Mesenchymal stem cell (in vitro differentiated cells and primary cell): ENCODE measurements at regions not wholly inside any gene's neighbourhood (a gene's known extent, or its start where the extent isn't known, plus 50 kb on each side); places are given as distances from the start of the nearest gene placed in this dataset.
A peak's percentile ranks its signal among the peaks of the same experiment; 100 is the strongest.

Source experiments
- DNase-seq: peaks from one replicate; pipeline ENCODE4 v3.0.0-alpha.2; 2013
- H2AFZ ChIP-seq: one replicate; pipeline ENCODE4 v1.6.1; 2013; ENCODE audit warnings: low read depth, mild to moderate bottlenecking, control low read depth, inconsistent platforms, low read length, moderate library complexity
- H2AK5ac ChIP-seq: 2 replicates; pipeline ENCODE4 v1.6.1; 2013; ENCODE audit warnings: low read length, moderate library complexity, mild to moderate bottlenecking, inconsistent platforms; ENCODE audit not compliant: severe bottlenecking
- H2BK120ac ChIP-seq: one replicate; pipeline ENCODE4 v1.6.1; 2013; ENCODE audit warnings: low read depth, mild to moderate bottlenecking, inconsistent platforms, low read length, moderate library complexity
- H2BK12ac ChIP-seq, 2 experiments: one replicate each; pipeline ENCODE4 v1.6.1; 2013; ENCODE audit warnings: inconsistent platforms in 2 of 2, low read length in 2 of 2, mild to moderate bottlenecking in 2 of 2, moderate library complexity in 2 of 2, control low read depth in 1 of 2
- H2BK15ac ChIP-seq: one replicate; pipeline ENCODE4 v1.6.1; 2013; ENCODE audit warnings: mild to moderate bottlenecking, low read depth, inconsistent platforms; ENCODE audit not compliant: poor library complexity, severe bottlenecking
- H2BK5ac ChIP-seq: 2 replicates; pipeline ENCODE4 v1.6.1; 2013; ENCODE audit warnings: low read depth, mild to moderate bottlenecking, low read length, control low read depth, inconsistent platforms; ENCODE audit not compliant: poor library complexity, severe bottlenecking
- H3K14ac ChIP-seq, 2 experiments: one replicate each; pipeline ENCODE4 v1.6.1; 2013; ENCODE audit warnings: inconsistent platforms in 2 of 2, low read length in 2 of 2, control low read depth in 1 of 2, mild to moderate bottlenecking in 1 of 2, moderate library complexity in 1 of 2
- H3K18ac ChIP-seq, 2 experiments: one replicate each; pipeline ENCODE4 v1.6.1; 2013; ENCODE audit warnings: inconsistent platforms in 2 of 2, low read length in 2 of 2, control low read depth in 1 of 2, low read depth in 1 of 2, mild to moderate bottlenecking in 1 of 2
- H3K23ac ChIP-seq, 2 experiments: one replicate each; pipeline ENCODE4 v1.6.1; 2013; ENCODE audit warnings: inconsistent platforms in 2 of 2, low read length in 2 of 2, mild to moderate bottlenecking in 2 of 2, moderate library complexity in 2 of 2, control low read depth in 1 of 2
- H3K27ac ChIP-seq: 2 replicates; pipeline ENCODE4 v1.5.1; 2013; ENCODE audit warnings: mild to moderate bottlenecking, moderate library complexity, low read length, control low read depth, inconsistent platforms; ENCODE audit not compliant: poor library complexity, severe bottlenecking
- H3K27me3 ChIP-seq, 2 experiments: 2 replicates each; pipeline versions ENCODE4 v1.6.1 to v1.7.0; 2013; ENCODE audit warnings: low read length in 2 of 2, mild to moderate bottlenecking in 2 of 2, moderate library complexity in 2 of 2, control low read depth in 1 of 2, inconsistent platforms in 1 of 2; ENCODE audit not compliant: control insufficient read depth in 1 of 2, insufficient read depth in 1 of 2
- H3K36me3 ChIP-seq, 2 experiments: 2 replicates each; pipeline versions ENCODE4 v1.6.1 to v1.7.0; 2013; ENCODE audit warnings: low read length in 2 of 2, control low read depth in 1 of 2, inconsistent platforms in 1 of 2, low read depth in 1 of 2, mild to moderate bottlenecking in 1 of 2; ENCODE audit not compliant: insufficient read depth in 2 of 2, control insufficient read depth in 1 of 2
- H3K4ac ChIP-seq, 2 experiments: one replicate each; pipeline ENCODE4 v1.6.1; 2013; ENCODE audit warnings: inconsistent platforms in 2 of 2, low read length in 2 of 2, mild to moderate bottlenecking in 2 of 2, moderate library complexity in 2 of 2, control low read depth in 1 of 2, low read depth in 1 of 2
- H3K4me1 ChIP-seq: 2 replicates; pipeline ENCODE4 v1.6.1; 2013; ENCODE audit warnings: low read depth, low read length, control low read depth; ENCODE audit not compliant: control insufficient read depth, insufficient read depth
- H3K4me2 ChIP-seq: 2 replicates; pipeline ENCODE4 v1.6.1; 2013; ENCODE audit warnings: low read length, mild to moderate bottlenecking, inconsistent platforms; ENCODE audit not compliant: poor library complexity, severe bottlenecking
- H3K4me3 ChIP-seq, 2 experiments: 2 replicates each; pipeline versions ENCODE4 v1.5.1 to v1.7.0; 2013; ENCODE audit warnings: low read length in 2 of 2, mild to moderate bottlenecking in 2 of 2, control low read depth in 1 of 2, low read depth in 1 of 2; ENCODE audit not compliant: insufficient read depth in 1 of 2
- H3K79me1 ChIP-seq: replicated peaks from 2 replicates; pipeline ENCODE4 v1.6.1; 2013; ENCODE audit warnings: mild to moderate bottlenecking, control low read depth, low read length, inconsistent platforms; ENCODE audit not compliant: poor library complexity, severe bottlenecking
- H3K9ac ChIP-seq: 2 replicates; pipeline ENCODE4 v1.7.0; 2013; ENCODE audit warnings: mild to moderate bottlenecking, low read length, moderate library complexity
- H3K9me3 ChIP-seq: 2 replicates; pipeline ENCODE4 v1.7.0; 2013; ENCODE audit warnings: mild to moderate bottlenecking, low read length; ENCODE audit not compliant: control insufficient read depth
- H4K8ac ChIP-seq: one replicate; pipeline ENCODE4 v1.6.1; 2013; ENCODE audit warnings: inconsistent platforms, mild to moderate bottlenecking, low read length, moderate library complexity
- H4K91ac ChIP-seq: one replicate; pipeline ENCODE4 v1.6.1; 2013; ENCODE audit warnings: mild to moderate bottlenecking, low read length, inconsistent platforms
- WGBS: methylation state at CpG from one replicate; pipeline ENCODE4 v1.1.7; 2013; ENCODE audit warnings: mixed read lengths; 5-methylcytosine and 5-hydroxymethylcytosine counted together

DNA sequence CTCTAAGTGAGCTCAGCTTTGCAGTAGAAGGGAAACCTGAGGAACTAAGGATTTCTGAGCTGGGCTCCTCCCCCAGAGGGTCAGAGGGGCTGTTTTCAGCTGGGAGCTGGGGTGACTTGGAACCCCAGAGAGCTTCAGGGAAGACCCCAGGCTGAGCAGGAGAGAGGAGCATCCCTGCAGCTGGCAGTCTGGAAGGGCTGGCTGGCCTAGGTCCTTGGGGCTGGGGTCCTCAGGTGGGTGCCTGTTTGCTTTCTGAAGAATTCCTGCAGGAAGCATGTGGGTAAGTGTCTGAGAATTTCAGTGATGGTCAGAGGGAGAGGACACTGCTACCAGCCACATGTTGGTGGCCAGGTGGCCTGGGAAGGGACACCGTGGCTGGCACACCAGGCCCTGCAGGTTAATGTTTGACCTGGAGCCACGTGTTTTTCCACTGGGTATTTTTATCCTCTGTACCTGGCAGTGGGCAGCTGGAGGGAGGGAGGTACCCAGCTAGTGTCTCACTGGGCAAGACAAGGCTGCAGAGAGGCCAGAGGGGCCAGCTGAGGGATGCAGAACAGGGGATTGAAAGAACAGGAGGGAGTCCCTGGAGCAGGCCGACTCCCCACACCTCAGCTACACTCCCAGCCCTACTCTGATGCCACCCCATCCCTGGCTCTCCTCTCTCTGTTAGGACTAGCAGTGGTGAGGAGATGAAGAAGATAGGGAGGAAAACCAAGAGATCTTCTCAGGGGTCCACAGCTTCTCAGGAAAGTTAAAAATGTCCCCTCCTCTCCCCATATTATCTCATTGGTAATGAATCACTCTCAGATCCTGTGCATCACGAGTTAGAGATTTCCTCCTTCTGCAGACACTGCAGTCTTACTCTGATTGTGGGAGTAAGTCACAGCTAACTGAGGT, 143.6 kb downstream of the VEGFA start:
- no peak overlapping the region for H3K4me3 ChIP-seq
- H3K4me1 ChIP-seq = peaks cover 46% of the 10 kb centered on the region
- no peak overlapping the region for H3K9ac ChIP-seq
- peak overlapping the region; percentile 42 for H3K4ac ChIP-seq
- H2BK12ac ChIP-seq = peak overlapping the region; percentile 9 to 57
- no peak overlapping the region for H2AFZ ChIP-seq
- H2BK120ac ChIP-seq = no peak overlapping the region
- peak overlapping the region; percentile 23 for H2AK5ac ChIP-seq
- peak overlapping the region; percentile 53 for H4K8ac ChIP-seq
- peak overlapping the region; percentile 58 for H4K91ac ChIP-seq
- DNase-seq = peak; percentile 44
- H2BK5ac ChIP-seq = no peak overlapping the region
- no peaks in the 10 kb centered on the region for H3K36me3 ChIP-seq
- H3K27me3 ChIP-seq = no peaks in the 10 kb centered on the region
- no peaks in the 10 kb centered on the region for H3K79me1 ChIP-seq
- no peak overlapping the region for H3K23ac ChIP-seq
- H3K18ac ChIP-seq = peak overlapping the region; percentile 72 to 84
- 69% methylated on average over 3 of the region's 4 CpGs for WGBS
- no peak overlapping the region for H3K4me2 ChIP-seq
- no peaks in the 10 kb centered on the region for H3K9me3 ChIP-seq
- H2BK15ac ChIP-seq = no peak overlapping the region
- H3K27ac ChIP-seq = no peak overlapping the region
- peak overlapping the region in 1 of 2 experiments; percentile 19 for H3K14ac ChIP-seq

DNA sequence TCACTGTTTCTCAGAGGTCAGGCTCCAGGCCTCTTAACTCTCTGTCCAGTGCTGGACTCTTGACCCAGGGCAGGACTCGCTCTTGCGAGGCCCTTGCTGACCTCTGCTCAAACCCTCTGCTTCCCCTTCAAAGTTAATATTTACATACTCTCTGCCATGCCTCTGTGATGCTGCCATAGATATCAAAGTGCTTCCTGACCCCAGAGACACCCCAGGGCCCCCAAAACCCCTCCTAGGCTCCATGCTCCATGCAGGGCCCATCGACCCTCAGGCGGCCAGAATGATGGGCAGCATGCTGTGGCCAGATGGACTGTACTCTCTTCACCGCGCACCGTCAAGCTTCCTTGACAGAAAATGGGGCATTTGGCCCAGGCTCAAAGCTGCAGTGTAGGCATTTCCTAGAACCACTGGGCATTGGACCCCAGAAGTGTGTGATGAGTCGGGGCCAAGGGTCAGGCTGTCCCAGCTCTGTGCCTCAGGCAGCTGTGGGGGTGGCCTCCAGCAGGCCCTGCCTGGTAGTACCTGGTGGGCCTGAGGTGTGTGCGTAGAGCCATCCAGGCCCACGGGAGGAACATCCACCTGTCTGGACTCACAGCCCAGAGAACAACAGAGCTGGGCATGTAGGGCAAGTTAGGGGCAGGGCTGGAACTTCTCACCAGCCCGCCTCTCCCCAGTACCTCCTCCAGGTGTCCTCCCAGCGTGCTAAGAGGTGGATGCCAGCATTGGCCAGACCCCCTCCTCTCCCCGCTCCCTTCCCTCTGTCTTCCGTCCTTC, 142.8 kb downstream of the VEGFA start:
- no peak for DNase-seq
- 89% methylated on average over 14 of the region's 14 CpGs for WGBS
- Histone ChIP-seq H3K9me3 (no peaks in the 10 kb centered on the region), H3K36me3 (no peaks in the 10 kb centered on the region), H2BK15ac (peak overlapping the region; percentile 85), H3K27me3 (peaks cover 0 to 6% of the 10 kb centered on the region in 2 experiments), H3K4me2 (no peak overlapping the region), H3K79me1 (no peaks in the 10 kb centered on the region), H3K4me3 (no peak overlapping the region), H3K4me1 (peaks cover 46% of the 10 kb centered on the region), H2AFZ (no peak overlapping the region), H4K8ac (peak overlapping the region; percentile 48), H3K23ac (no peak overlapping the region), H2BK5ac (no peak overlapping the region), H3K18ac (peak overlapping the region in 1 of 2 experiments; percentile 13), H3K14ac (no peak overlapping the region), H2BK12ac (peak overlapping the region in 1 of 2 experiments; percentile 51), H2AK5ac (peak overlapping the region; percentile 23), H3K4ac (peak overlapping the region in 1 of 2 experiments; percentile 30), H4K91ac (peak overlapping the region; percentile 37), H2BK120ac (no peak overlapping the region), H3K9ac (no peak overlapping the region), H3K27ac (no peak overlapping the region)

DNA sequence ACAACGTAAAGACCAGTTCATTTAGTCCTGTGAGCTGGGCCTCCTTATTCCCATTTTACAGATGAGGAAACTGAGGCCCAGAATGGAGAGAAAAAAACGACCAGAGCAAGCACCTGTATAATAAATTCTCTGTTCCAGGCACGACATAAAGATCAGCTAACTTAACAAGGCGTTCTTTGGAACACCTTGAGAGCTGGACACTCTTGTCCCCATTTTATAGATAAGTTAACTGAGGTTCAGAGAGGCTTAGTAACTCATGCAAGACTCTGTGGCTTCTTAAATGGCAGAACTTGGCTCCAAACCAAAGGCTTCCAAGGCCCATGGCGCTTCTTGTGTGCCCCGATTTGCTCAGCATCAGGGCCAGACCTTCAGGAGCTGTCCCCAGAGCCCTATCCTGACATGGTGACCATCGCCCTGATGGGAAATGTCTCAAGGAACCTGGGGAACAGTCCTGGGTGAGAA, 142.1 kb downstream of the VEGFA start:
- Histone ChIP-seq H3K18ac (peak overlapping the region in 1 of 2 experiments; percentile 18), H3K4me1 (peaks cover 46% of the 10 kb centered on the region), H3K23ac (no peak overlapping the region), H4K8ac (no peak overlapping the region), H3K36me3 (no peaks in the 10 kb centered on the region), H2BK12ac (peak overlapping the region in 1 of 2 experiments; percentile 69), H4K91ac (no peak overlapping the region), H2BK15ac (no peak overlapping the region), H2BK120ac (no peak overlapping the region), H2AK5ac (no peak overlapping the region), H3K9ac (no peak overlapping the region), H3K27me3 (peaks cover 0 to 9% of the 10 kb centered on the region in 2 experiments), H3K14ac (no peak overlapping the region), H3K9me3 (no peaks in the 10 kb centered on the region), H2BK5ac (no peak overlapping the region), H3K27ac (no peak overlapping the region), H3K4me3 (no peak overlapping the region), H2AFZ (no peak overlapping the region), H3K79me1 (no peaks in the 10 kb centered on the region), H3K4ac (no peak overlapping the region), H3K4me2 (no peak overlapping the region)
- WGBS = 87% methylated on average over 7 of the region's 7 CpGs
- no peak for DNase-seq
